T-helper 22 cell (primary cell): ENCODE measurements at regions not wholly inside any gene's neighbourhood (a gene's known extent, or its start where the extent isn't known, plus 50 kb on each side); places are given as distances from the start of the nearest gene placed in this dataset.

ENCODE experiments used
- DNase-seq: peaks from one replicate; pipeline ENCODE4 v3.0.0-alpha.2; 2020; ENCODE audit warnings: low read depth

- DNase-seq = no peak
Observed at GRCh38 chr13:107864543-107865317, 350.6 kb downstream of the LIG4 start.

DNA sequence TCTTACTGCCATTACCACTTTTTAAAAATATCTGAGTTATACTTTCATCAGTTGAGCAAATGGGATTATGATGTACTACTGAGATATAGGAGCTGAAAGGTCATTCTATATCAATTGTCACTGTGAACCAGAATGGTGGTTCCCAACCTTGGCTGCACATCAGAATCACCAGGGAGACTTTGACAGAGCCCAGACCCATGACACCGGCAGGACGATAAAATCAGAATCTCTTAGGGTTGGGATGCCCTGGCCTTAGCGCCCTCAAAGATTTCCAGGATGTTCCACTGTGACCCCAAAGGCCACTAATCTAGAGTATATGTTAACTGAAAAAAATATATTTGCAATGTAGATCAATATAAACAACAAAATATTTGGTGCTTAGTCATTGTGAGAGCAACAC, 355.1 kb downstream of the LIG4 start:
- DNase-seq = no peak

GRCh38 chr13:107854880-107855279, 360.5 kb downstream of the LIG4 start:
- DNase-seq = no peak

DNA sequence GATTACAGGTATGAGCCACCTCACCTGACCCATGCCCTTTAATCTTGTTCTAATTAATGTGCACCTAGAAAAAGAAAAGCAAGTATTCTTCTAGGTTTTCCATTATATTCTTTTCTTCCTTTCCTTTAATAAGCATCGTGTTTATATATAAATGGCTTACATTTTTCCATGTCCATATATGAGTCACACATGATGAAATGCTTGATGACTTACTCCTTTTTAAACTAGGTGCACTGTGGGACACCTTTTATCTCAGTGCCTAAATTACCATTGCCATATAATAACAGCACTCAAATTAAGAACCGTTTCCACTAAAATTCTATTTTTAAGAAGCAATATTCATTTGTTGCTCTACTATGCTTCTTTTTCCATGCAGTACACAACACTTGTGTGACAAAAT, 363.3 kb downstream of the LIG4 start:
- DNase-seq = no peak

- DNase-seq = no peak
Observed at GRCh38 chr13:107851670-107852069, 363.7 kb downstream of the LIG4 start.

DNA sequence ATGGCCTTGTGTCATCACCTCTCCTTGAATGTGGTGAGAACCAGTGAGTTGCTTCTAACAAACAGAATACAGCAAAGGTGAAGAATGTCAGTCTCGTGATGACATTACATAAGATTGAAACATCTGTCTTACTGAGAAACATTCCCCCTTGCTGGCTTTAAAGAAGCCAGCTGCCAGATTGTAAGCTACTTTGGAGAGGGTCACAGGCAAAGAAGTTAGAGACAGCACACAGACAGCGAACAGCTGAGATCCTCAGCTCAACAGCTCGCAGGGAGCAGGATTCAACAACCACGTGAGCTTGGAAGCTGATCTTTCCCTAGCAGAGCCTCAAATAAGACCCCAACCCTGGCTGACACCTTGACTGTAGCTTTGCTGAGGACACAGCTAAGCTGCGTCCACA, 367.9 kb downstream of the LIG4 start:
- no peak for DNase-seq

- DNase-seq = no peak
Observed at GRCh38 chr13:107846642-107847041, 368.7 kb downstream of the LIG4 start.

- DNase-seq = no peak
Observed at GRCh38 chr13:107845911-107846310, 369.4 kb downstream of the LIG4 start.

GRCh38 chr13:107843681-107844080, 371.7 kb downstream of the LIG4 start:
- no peak for DNase-seq

DNA sequence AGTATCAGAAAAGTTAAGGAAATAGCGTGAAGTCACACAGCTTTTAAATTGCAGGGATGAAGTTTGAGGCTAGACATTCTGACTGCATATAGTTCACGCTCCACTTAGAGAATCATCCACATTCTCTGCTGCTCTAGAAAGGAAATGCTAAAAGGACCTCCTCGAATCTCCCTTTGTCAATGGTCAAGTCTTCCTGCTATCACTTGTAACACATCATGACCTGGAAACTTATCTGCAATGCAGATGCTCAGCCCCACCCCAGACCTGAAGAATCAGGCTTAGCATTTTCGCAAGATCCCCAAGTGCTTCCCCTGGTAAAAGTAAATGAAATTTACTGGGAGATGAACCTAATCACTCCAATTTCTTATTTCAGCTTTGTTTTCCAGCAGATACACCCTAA, 372.1 kb downstream of the LIG4 start:
- no peak for DNase-seq

DNA sequence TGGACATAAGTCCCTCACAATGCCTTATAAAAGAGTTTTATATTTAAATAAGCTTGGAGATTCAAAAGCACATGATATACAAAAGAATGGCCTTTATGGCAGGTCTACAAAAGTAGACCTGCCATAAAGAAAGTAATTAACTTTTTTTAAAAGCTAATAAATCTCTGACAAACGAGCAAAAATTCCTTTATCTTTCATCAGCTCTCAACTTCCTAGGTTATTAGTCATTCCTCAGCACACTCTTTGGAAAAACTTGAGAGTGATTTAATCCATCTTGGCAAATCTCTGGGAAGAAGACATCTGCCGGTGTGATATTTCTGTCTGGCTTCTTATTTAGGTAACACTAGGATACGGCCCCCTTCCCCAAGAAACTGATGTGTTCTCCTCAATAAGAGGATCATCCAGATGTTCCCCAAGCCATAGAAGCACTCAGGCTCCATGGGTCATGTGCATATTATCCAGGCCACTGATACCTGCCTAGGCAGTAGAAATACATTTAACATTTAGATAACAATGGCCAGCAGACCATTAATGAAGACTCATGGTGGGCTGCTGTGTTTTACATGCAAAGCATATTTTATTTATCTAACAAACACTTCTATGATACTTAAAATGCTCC, 372.7 kb downstream of the LIG4 start:
- no peak for DNase-seq

GRCh38 chr13:107838588-107839161, 376.7 kb downstream of the LIG4 start:
- no peak for DNase-seq

- no peak for DNase-seq
Observed at GRCh38 chr13:107836685-107837084, 378.7 kb downstream of the LIG4 start.

GRCh38 chr13:107835339-107836018, 379.9 kb downstream of the LIG4 start:
- no peak for DNase-seq

- no peak for DNase-seq
Observed at GRCh38 chr13:107834717-107835116, 380.6 kb downstream of the LIG4 start.

GRCh38 chr13:107834281-107834680, 381.1 kb downstream of the LIG4 start:
- DNase-seq = no peak

GRCh38 chr13:107832500-107833100, 382.7 kb downstream of the LIG4 start:
- DNase-seq = no peak

GRCh38 chr13:107830804-107831203, 384.5 kb downstream of the LIG4 start:
- DNase-seq = no peak

DNA sequence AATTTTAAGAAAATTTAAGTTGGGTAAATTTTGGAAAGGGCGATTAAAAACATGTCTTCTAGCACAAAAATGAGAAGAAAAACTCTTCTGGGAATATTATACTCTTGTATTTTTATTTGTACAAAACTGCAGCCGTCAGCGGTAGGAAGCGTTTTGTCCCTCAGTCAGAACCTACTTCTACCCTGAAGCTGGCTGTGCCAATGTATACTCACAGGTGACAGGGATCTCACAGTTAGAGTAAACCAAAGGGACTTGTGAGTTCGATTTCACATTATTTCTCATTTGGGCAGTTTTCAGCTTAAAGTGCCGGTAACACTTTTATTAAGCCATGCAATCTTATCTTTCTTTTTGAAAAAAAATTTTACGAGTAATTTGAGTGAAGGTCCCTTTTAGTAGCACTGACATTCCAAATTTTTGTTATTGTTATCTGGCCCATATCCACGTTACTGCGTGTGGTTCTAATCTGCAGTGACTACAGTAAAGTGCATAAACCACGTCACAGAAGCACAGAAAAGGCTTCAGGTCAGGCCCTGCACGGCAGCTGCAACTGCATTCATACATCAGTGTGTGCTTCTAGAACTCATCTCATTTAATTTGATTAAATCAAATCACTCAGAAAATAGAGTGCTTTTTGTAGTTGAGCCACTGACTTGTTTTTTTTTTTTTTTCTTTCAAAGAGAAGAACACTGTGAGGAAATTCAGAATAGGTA, 387.3 kb downstream of the LIG4 start:
- DNase-seq = no peak

DNA sequence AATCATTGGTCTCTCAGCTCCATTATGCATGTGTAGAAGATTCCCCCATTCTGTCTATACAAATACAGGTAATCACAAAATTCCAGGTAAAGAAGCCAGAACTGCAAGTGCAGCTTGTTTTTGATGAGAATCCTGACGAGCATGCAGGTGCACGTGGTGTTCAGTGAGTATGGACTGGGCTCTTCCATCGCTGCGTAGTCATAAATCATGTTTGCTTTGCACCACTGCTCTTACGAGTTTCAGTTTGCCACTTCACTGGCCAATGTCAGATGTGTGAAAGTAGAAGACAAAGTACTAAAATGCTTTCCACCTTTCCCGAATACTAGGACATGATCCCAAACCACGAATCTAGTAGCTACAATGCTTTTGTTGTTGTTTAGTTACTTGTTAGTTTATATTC, 390.7 kb downstream of the LIG4 start:
- DNase-seq = no peak

GRCh38 chr13:107822006-107822405, 393.3 kb downstream of the LIG4 start:
- no peak for DNase-seq

DNA sequence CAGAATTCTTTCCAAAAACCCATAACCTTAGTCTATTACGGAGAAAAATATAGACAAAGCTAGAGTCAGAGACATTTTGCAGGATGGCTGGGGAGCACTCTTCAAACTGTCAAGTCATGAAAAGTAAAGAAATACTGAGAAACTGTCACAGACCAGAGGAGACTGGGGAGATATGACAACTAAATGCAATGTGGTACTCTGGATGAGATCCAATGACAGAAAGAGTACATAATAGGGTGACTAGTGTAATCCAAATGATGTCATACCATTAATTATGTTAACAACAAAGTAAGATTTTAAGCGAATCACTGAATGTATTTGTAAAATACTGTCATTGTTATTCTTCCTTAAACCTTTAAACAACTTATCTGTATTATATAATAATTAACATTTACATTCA, 393.8 kb downstream of the LIG4 start:
- DNase-seq = no peak
